Stomach (tissue), 8 donors: ENCODE measurements at regions not wholly inside any gene's neighbourhood (a gene's known extent, or its start where the extent isn't known, plus 50 kb on each side); places are given as distances from the start of the nearest gene placed in this dataset.

Source experiments
- DNase-seq, 2 donors: peaks; one replicate each; pipeline versions ENCODE4 v3.0.0 to v3.0.0-alpha.2; 2013 to 2019
- H3K27ac ChIP-seq, 5 donors: fragments of 200-600 bp in 4 of 5; sonication (generic) in 4 of 5; one replicate each; pipeline ENCODE4 v1.5.1; 2013 to 2019; ENCODE audit warnings: mild to moderate bottlenecking in 1 of 5, moderate library complexity in 1 of 5
- H3K27me3 ChIP-seq, 3 donors: fragments of 200-600 bp; sonication (generic); one replicate each; pipeline ENCODE4 v1.5.1; 2017 to 2019; ENCODE audit warnings: mixed run types in 1 of 3
- H3K36me3 ChIP-seq, 4 donors: fragments of 200-600 bp; sonication (generic); 1 replicate in 3 of 4; 2 replicates in 1 of 4; pipeline ENCODE4 v1.5.1; 2016 to 2019
- H3K4me1 ChIP-seq, 4 donors: fragments of 200-600 bp; sonication (generic); one replicate each; pipeline ENCODE4 v1.5.1; 2016 to 2019
- H3K4me3 ChIP-seq, 4 donors: fragments of 200-600 bp; sonication (generic) in 3 of 4; one replicate each; pipeline ENCODE4 v1.5.1; 2016 to 2019; ENCODE audit warnings: mild to moderate bottlenecking in 1 of 4
- H3K9me3 ChIP-seq, 4 donors: fragments of 200-600 bp; sonication (generic); one replicate each; pipeline ENCODE4 v1.5.1; 2016 to 2019
- EP300 ChIP-seq: sonication (generic); formaldehyde crosslinking; IDR thresholded peaks from one replicate; pipeline ENCODE4 v1.6.1; 2017; ENCODE audit warnings: antibody characterized with exemption
- POLR2A ChIP-seq, 4 donors: fragments of 450-650 bp; IDR thresholded peaks; one replicate each; pipeline ENCODE4 v1.6.1; 2016; ENCODE audit warnings: antibody characterized with exemption in 4 of 4, control low read depth in 2 of 4, mild to moderate bottlenecking in 1 of 4, moderate library complexity in 1 of 4
- POLR2AphosphoS5 ChIP-seq, 3 donors: sonication (generic); formaldehyde crosslinking; IDR thresholded peaks; one replicate each; pipeline ENCODE4 v1.6.1; 2016; ENCODE audit warnings: antibody characterized with exemption in 3 of 3
- WGBS, 5 donors: extraction: QIAGEN DNeasy Blood & Tissue Kit in 3 of 5; methylation state at CpG; one replicate each; pipeline versions ENCODE4 v1.1.5 to v1.1.7; 2013 to 2018; 5-methylcytosine and 5-hydroxymethylcytosine counted together
- intact Hi-C: fragments of 100-400 bp; cut with DNase I; formaldehyde crosslinking; loops from one replicate; pipeline ENCODE4 v1.15.1; 2023; ENCODE audit warnings: low total_unique reads
- TF ChIP-seq, protein P1 (sequence below), 7 experiments: fragments of 450-650 bp in 4 of 7; fragments of 200-600 bp in 3 of 7; sonication (generic) in 3 of 7; IDR thresholded peaks; one replicate each; pipeline ENCODE4 v1.5.1; 2016 to 2019; ENCODE audit warnings: antibody characterized with exemption in 7 of 7, control low read depth in 2 of 7, mild to moderate bottlenecking in 1 of 7
- donor health status: healthy with polysubstance abuse.
- donor health status: Bipolar disorder and iron deficiency.
- donor health status: healthy.

GRCh38 chr4:110748071-110748470 lies 125.2 kb upstream of the PITX2 start:
- H3K4me1 ChIP-seq = no peaks in the 10 kb centered on the region
- WGBS, 5 donors = 57 to 72% (median 67%) methylated on average over 2 of the region's 2 CpGs
- no peak for DNase-seq
- no peaks in the 10 kb centered on the region for H3K9me3 ChIP-seq
- TF ChIP-seq, protein P1, sequence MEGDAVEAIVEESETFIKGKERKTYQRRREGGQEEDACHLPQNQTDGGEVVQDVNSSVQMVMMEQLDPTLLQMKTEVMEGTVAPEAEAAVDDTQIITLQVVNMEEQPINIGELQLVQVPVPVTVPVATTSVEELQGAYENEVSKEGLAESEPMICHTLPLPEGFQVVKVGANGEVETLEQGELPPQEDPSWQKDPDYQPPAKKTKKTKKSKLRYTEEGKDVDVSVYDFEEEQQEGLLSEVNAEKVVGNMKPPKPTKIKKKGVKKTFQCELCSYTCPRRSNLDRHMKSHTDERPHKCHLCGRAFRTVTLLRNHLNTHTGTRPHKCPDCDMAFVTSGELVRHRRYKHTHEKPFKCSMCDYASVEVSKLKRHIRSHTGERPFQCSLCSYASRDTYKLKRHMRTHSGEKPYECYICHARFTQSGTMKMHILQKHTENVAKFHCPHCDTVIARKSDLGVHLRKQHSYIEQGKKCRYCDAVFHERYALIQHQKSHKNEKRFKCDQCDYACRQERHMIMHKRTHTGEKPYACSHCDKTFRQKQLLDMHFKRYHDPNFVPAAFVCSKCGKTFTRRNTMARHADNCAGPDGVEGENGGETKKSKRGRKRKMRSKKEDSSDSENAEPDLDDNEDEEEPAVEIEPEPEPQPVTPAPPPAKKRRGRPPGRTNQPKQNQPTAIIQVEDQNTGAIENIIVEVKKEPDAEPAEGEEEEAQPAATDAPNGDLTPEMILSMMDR (IDR thresholded peaks at IDR 0.05) = no peak
- TF ChIP-seq POLR2AphosphoS5 (IDR thresholded peaks at IDR 0.05) = no peak
- no peak for TF ChIP-seq EP300
- TF ChIP-seq POLR2A (IDR thresholded peaks at IDR 0.05) = no peak
- no peaks in the 10 kb centered on the region for H3K27me3 ChIP-seq
- no peak overlapping the region for H3K27ac ChIP-seq
- H3K36me3 ChIP-seq = no peaks in the 10 kb centered on the region
- H3K4me3 ChIP-seq = no peak overlapping the region
- intact Hi-C loops = no loop called here

DNA sequence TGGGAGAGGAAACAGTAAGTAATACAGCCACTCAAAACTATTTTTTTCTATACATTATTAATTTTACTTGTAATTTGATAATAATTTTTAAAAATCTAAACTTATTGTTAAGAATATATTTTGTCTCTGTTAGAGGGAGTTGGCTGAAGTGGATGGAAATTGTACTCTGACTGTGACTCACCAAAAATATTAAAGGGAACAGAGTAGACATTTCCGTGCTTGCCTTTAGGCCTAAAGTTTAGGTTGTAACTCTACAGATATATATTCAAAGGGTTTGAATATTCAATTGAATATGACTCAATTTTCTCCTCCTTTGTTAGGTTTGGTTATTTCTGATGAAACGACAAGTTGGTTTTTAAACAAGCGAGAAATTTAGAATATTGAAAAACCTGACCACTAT lies 128.3 kb upstream of the PITX2 start:
- Histone ChIP-seq H3K4me1 (no peaks in the 10 kb centered on the region), H3K9me3 (no peaks in the 10 kb centered on the region), H3K27ac (no peak overlapping the region), H3K4me3 (no peak overlapping the region), H3K27me3 (no peaks in the 10 kb centered on the region), H3K36me3 (no peaks in the 10 kb centered on the region)
- intact Hi-C loops = no loop called here
- DNase-seq = no peak
- 90 to 94% (median 93%) methylated on average over 3 of the region's 3 CpGs for WGBS, 5 donors
- TF ChIP-seq, protein P1 (IDR thresholded peaks at IDR 0.05) = no peak
- no peak for TF ChIP-seq EP300
- no peak for TF ChIP-seq POLR2AphosphoS5 (IDR thresholded peaks at IDR 0.05)
- no peak for TF ChIP-seq POLR2A (IDR thresholded peaks at IDR 0.05)

DNA sequence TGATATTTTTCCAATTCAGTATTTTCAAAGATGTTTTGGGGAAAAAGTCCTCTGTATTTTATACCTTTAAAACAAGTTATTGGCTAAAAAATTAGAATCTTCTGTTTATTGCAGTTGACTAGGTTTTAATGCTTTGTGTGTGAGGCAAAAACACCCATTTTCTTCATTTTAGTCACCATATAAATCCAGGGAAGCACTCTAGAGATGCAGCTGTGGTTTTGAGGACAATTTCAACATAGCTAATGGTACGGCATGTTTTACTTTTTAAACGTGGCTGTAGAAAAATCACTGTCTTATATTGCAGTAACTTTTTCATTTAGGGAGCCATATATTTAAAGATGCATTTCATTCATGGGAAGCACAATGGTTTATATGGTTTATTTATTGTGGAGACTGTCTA lies 129.1 kb upstream of the PITX2 start:
- Histone ChIP-seq H3K9me3 (no peaks in the 10 kb centered on the region), H3K4me1 (no peaks in the 10 kb centered on the region), H3K27ac (no peak overlapping the region), H3K4me3 (no peak overlapping the region), H3K27me3 (no peaks in the 10 kb centered on the region), H3K36me3 (no peaks in the 10 kb centered on the region)
- intact Hi-C loops = no loop called here
- no peak for TF ChIP-seq POLR2A (IDR thresholded peaks at IDR 0.05)
- TF ChIP-seq EP300 = no peak
- TF ChIP-seq, protein P1 (IDR thresholded peaks at IDR 0.05) = no peak
- TF ChIP-seq POLR2AphosphoS5 (IDR thresholded peaks at IDR 0.05) = no peak
- WGBS, 5 donors = 68 to 79% (median 78%) methylated on average over 2 of the region's 2 CpGs
- no peak for DNase-seq

- no peaks in the 10 kb centered on the region for H3K36me3 ChIP-seq
- WGBS, 5 donors = 64 to 71% (median 67%) methylated on average over 3 of the region's 3 CpGs
- H3K4me1 ChIP-seq = no peaks in the 10 kb centered on the region
- TF ChIP-seq POLR2AphosphoS5 (IDR thresholded peaks at IDR 0.05) = no peak
- TF ChIP-seq EP300 = no peak
- TF ChIP-seq, protein P1 (IDR thresholded peaks at IDR 0.05) = no peak
- TF ChIP-seq POLR2A (IDR thresholded peaks at IDR 0.05) = no peak
- H3K27me3 ChIP-seq = no peaks in the 10 kb centered on the region
- no peak overlapping the region for H3K4me3 ChIP-seq
- H3K27ac ChIP-seq = no peak overlapping the region
- no peak for DNase-seq
- no peaks in the 10 kb centered on the region for H3K9me3 ChIP-seq
- intact Hi-C loops = no loop called here
Observed at GRCh38 chr4:110753466-110753865, 130.6 kb upstream of the PITX2 start.
